Neural progenitor cell (in vitro differentiated cells): ENCODE measurements at regions not wholly inside any gene's neighbourhood (a gene's known extent, or its start where the extent isn't known, plus 50 kb on each side); places are given as distances from the start of the nearest gene placed in this dataset.

ENCODE experiments used
- CTCF ChIP-seq: fragments of 200-600 bp; sonication (generic); IDR thresholded peaks from 2 replicates; pipeline ENCODE4 v1.5.1; 2017; ENCODE audit warnings: antibody characterized with exemption, mild to moderate bottlenecking
- EZH2 ChIP-seq: fragments of 200-600 bp; sonication (generic); IDR thresholded peaks from 2 replicates; pipeline ENCODE4 v1.6.1; 2017; ENCODE audit warnings: antibody characterized with exemption, mild to moderate bottlenecking, moderate library complexity

- TF ChIP-seq CTCF, result no peak
- no peak for TF ChIP-seq EZH2
Measured at GRCh38 chr3:81406318-81406717, 355.1 kb downstream of the GBE1 start.
